ENCODE measurements at regions not wholly inside any gene's neighbourhood (a gene's known extent, or its start where the extent isn't known, plus 50 kb on each side); places are given as distances from the start of the nearest gene placed in this dataset.

- TF ChIP-seq CTCF (IDR thresholded peaks at IDR 0.05) (no peak), POLR2A (IDR thresholded peaks at IDR 0.05) (no peak)
Observed at GRCh38 chr4:183783991-183784553, 121.0 kb upstream of the STOX2 start.

All from body of pancreas (tissue), 4 donors.